Parathyroid adenoma (tissue), 2 donors: ENCODE measurements at regions not wholly inside any gene's neighbourhood (a gene's known extent, or its start where the extent isn't known, plus 50 kb on each side); places are given as distances from the start of the nearest gene placed in this dataset.

Experiments
- H2AFZ ChIP-seq: fragments of 300-600 bp; sonication (generic); one replicate; pipeline ENCODE4 v1.7.0; 2017; ENCODE audit warnings: antibody characterized with exemption, mild to moderate bottlenecking
- H3K27ac ChIP-seq: fragments of 300-600 bp; sonication (generic); one replicate; pipeline ENCODE4 v1.7.0; 2017
- H3K27me3 ChIP-seq: fragments of 300-600 bp; sonication (generic); one replicate; pipeline ENCODE4 v1.7.0; 2017; ENCODE audit warnings: low read length; ENCODE audit not compliant: control insufficient read depth, insufficient read depth
- H3K36me3 ChIP-seq: fragments of 300-600 bp; sonication (generic); one replicate; pipeline ENCODE4 v1.7.0; 2017; ENCODE audit warnings: low read length; ENCODE audit not compliant: control insufficient read depth, insufficient read depth
- H3K4me1 ChIP-seq: fragments of 300-600 bp; sonication (generic); one replicate; pipeline ENCODE4 v1.7.0; 2017; ENCODE audit warnings: control low read depth
- H3K4me2 ChIP-seq: fragments of 300-600 bp; sonication (generic); one replicate; pipeline ENCODE4 v1.7.0; 2017; ENCODE audit warnings: low read length
- H3K4me3 ChIP-seq: fragments of 300-600 bp; sonication (generic); one replicate; pipeline ENCODE4 v1.7.0; 2017; ENCODE audit warnings: low read depth, low read length
- H3K79me2 ChIP-seq: fragments of 300-600 bp; sonication (generic); one replicate; pipeline ENCODE4 v1.7.0; 2017; ENCODE audit warnings: control low read depth
- H3K9ac ChIP-seq: fragments of 300-600 bp; sonication (generic); one replicate; pipeline ENCODE4 v1.7.0; 2017; ENCODE audit warnings: mild to moderate bottlenecking
- H3K9me3 ChIP-seq: fragments of 300-600 bp; sonication (generic); one replicate; pipeline ENCODE4 v1.7.0; 2017; ENCODE audit warnings: low read length; ENCODE audit not compliant: control insufficient read depth
- CTCF ChIP-seq: fragments of 300-600 bp; sonication (generic); IDR thresholded peaks from one replicate; pipeline ENCODE4 v1.7.0; 2017; ENCODE audit warnings: antibody characterized with exemption, mild to moderate bottlenecking
- donor health status: primary hyperparathyroidism.

- Histone ChIP-seq H3K27me3 (no peaks in the 10 kb centered on the region), H3K79me2 (no peaks in the 10 kb centered on the region), H3K27ac (no peak overlapping the region), H3K36me3 (no peaks in the 10 kb centered on the region), H3K4me3 (no peak overlapping the region), H3K9me3 (no peaks in the 10 kb centered on the region), H3K4me2 (no peak overlapping the region), H3K9ac (no peak overlapping the region), H3K4me1 (no peaks in the 10 kb centered on the region), H2AFZ (no peak overlapping the region)
- no peak for TF ChIP-seq CTCF
Observed at GRCh38 chr18:28478531-28478930, 301.6 kb upstream of the CDH2 start.

GRCh38 chr18:28476302-28476701, 299.4 kb upstream of the CDH2 start:
- no peak for TF ChIP-seq CTCF
- Histone ChIP-seq H3K9me3 (no peaks in the 10 kb centered on the region), H3K27me3 (no peaks in the 10 kb centered on the region), H3K4me2 (no peak overlapping the region), H2AFZ (no peak overlapping the region), H3K4me3 (no peak overlapping the region), H3K4me1 (no peaks in the 10 kb centered on the region), H3K79me2 (no peaks in the 10 kb centered on the region), H3K36me3 (no peaks in the 10 kb centered on the region), H3K9ac (no peak overlapping the region), H3K27ac (no peak overlapping the region)

- no peaks in the 10 kb centered on the region for H3K9me3 ChIP-seq
- H3K27me3 ChIP-seq, result no peaks in the 10 kb centered on the region
- no peaks in the 10 kb centered on the region for H3K79me2 ChIP-seq
- no peak overlapping the region for H3K4me3 ChIP-seq
- no peak overlapping the region for H3K9ac ChIP-seq
- H3K4me2 ChIP-seq, result no peak overlapping the region
- no peak for TF ChIP-seq CTCF
- no peak overlapping the region for H3K27ac ChIP-seq
- no peaks in the 10 kb centered on the region for H3K36me3 ChIP-seq
- H3K4me1 ChIP-seq, result no peaks in the 10 kb centered on the region
- no peak overlapping the region for H2AFZ ChIP-seq
Observed at GRCh38 chr18:28469946-28470345, 293.0 kb upstream of the CDH2 start.

- H3K4me2 ChIP-seq, result no peak overlapping the region
- no peaks in the 10 kb centered on the region for H3K9me3 ChIP-seq
- H3K79me2 ChIP-seq, result no peaks in the 10 kb centered on the region
- H3K4me1 ChIP-seq, result no peaks in the 10 kb centered on the region
- H3K36me3 ChIP-seq, result no peaks in the 10 kb centered on the region
- no peak overlapping the region for H3K27ac ChIP-seq
- no peak for TF ChIP-seq CTCF
- no peak overlapping the region for H2AFZ ChIP-seq
- H3K27me3 ChIP-seq, result no peaks in the 10 kb centered on the region
- H3K9ac ChIP-seq, result no peak overlapping the region
- no peak overlapping the region for H3K4me3 ChIP-seq
Observed at GRCh38 chr18:28468901-28469300, 292.0 kb upstream of the CDH2 start.

- H3K9ac ChIP-seq, result no peak overlapping the region
- H3K9me3 ChIP-seq, result no peaks in the 10 kb centered on the region
- no peak overlapping the region for H3K4me3 ChIP-seq
Observed at GRCh38 chr18:28466204-28466603, 289.3 kb upstream of the CDH2 start.

More at GRCh38 chr18:28466204-28466603, 289.3 kb upstream of the CDH2 start:
- no peak for TF ChIP-seq CTCF
- Histone ChIP-seq H3K27me3 (no peaks in the 10 kb centered on the region), H3K36me3 (no peaks in the 10 kb centered on the region), H3K79me2 (no peaks in the 10 kb centered on the region), H3K27ac (no peak overlapping the region), H3K4me2 (no peak overlapping the region), H2AFZ (no peak overlapping the region), H3K4me1 (no peaks in the 10 kb centered on the region)
